ENCODE measurements at regions not wholly inside any gene's neighbourhood (a gene's known extent, or its start where the extent isn't known, plus 50 kb on each side); places are given as distances from the start of the nearest gene placed in this dataset.

DNA sequence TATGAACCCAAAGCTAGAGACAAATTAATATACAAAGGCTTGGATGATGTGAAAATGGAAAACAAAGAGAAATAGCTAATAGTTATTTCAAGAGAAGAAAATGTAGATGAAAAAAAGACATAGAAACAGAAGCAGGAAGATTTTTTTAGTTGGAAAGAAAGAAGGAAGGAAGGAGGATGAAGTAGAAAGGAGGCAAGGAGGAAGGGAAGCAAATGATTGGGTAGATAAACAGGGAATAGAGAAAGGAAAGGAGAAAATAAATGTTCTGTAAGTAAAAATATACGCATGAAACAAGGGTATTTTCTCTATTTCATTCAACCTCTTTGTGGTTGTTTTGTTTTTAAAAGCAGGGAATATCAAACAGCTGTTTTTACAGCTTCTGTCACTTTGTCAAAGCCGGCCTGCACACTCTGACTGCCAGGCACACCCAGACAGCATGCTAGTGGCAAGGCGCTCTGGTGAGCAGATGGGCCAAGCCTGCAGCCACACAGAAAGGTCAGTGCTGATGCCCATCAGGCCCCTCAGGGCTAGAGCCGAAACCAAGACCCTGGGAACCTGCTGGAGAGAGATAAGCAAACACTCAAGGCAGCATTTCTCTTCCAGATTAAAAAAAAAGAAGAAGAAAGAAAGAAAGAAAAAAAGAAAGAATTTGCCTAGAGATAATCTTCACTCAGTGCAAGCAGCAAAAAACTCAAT, 72.9 kb upstream of the CTTNBP2NL start:
- TF ChIP-seq CTCF (IDR thresholded peaks at IDR 0.05; ENCODE audit: insufficient read depth, low read depth, low read length, missing control alignments): no peak
- no peak for DNase-seq (ENCODE audit: low read depth)
- no peak overlapping the region for H3K4me3 ChIP-seq (ENCODE audit: low read length)

DNA sequence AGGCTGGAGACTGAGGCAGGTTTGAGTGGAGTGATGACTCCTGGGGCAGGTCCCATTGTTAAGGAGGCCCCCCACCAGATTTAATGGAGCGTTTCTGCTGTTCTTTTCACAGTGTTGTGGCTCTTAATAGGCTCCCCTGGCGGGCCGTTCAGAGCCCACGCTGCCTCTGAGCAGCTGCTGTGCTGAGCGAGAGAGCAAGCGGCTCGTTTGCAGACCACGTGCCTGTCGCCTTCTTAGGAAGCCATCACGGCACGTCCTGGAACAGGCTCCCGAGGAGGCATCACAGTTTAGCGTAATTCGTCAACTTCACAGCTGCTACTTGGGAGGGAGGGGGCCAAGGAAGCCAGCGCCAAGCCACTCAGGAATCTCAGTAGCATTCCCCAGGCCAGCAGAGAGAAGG, 70.5 kb upstream of the CTTNBP2NL start:
- TF ChIP-seq CTCF (IDR thresholded peaks at IDR 0.05; ENCODE audit: insufficient read depth, low read depth, low read length, missing control alignments): no peak
- H3K4me3 ChIP-seq (ENCODE audit: low read length): no peak overlapping the region
- DNase-seq (ENCODE audit: low read depth): no peak

GRCh38 chr1:112328600-112328999, 67.4 kb upstream of the CTTNBP2NL start:
- TF ChIP-seq CTCF (IDR thresholded peaks at IDR 0.05; ENCODE audit: insufficient read depth, low read depth, low read length, missing control alignments): no peak
- no peak overlapping the region for H3K4me3 ChIP-seq (ENCODE audit: low read length)
- no peak for DNase-seq (ENCODE audit: low read depth)

DNA sequence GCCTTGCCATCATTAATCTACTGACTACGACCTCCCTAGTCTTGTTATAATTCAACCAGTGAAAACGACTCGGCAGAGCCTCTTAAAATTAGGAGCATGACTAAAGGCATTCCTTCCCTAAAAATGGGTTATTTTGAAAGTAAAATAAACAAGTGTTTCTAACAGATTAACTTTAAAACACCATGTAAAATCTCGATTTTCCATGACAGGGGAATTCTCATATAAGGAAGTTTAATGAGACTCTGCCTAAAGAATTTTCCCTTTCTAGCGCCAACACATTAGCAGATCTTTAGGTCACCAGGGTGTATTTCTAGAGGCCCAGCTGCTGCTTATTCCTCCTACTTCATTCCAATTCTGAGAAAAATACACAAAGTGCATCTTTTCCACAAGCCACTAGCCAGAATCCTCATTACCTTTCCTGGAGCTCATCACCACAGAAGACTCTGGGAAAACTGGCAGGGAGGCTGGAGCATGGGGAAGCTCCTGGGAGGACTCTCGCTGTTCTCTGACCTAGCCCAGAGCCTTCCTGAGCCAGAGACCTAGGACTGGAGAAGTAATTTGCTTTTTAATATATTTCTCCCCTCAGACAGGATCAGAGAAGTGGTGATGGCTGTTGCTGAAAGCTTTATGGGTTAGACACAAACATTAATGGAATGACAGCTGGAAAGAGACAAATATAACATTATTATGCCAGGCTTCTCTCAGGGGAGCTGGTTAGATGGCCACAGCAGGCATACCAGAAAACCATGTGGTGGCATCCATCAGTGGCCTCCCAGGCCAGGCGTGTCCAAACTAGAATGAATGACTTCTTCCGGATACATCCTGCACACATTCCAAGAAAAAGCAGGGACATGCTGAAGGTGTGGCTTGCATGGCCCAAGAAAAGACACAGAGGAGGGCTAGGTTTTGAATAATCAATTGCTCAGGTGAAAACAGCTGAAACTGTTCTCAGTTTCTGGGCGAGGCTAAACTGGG, 63.6 kb upstream of the CTTNBP2NL start:
- H3K4me3 ChIP-seq (ENCODE audit: low read length): no peak overlapping the region
- peak; percentile 82 for DNase-seq (ENCODE audit: low read depth)
- no peak for TF ChIP-seq CTCF (IDR thresholded peaks at IDR 0.05; ENCODE audit: insufficient read depth, low read depth, low read length, missing control alignments)

GRCh38 chr1:112335351-112335750, 60.7 kb upstream of the CTTNBP2NL start:
- peak; percentile 82 for DNase-seq (ENCODE audit: low read depth)
- H3K4me3 ChIP-seq (ENCODE audit: low read length): no peak overlapping the region
- peak; percentile 9 for TF ChIP-seq CTCF (IDR thresholded peaks at IDR 0.05; ENCODE audit: insufficient read depth, low read depth, low read length, missing control alignments)

DNA sequence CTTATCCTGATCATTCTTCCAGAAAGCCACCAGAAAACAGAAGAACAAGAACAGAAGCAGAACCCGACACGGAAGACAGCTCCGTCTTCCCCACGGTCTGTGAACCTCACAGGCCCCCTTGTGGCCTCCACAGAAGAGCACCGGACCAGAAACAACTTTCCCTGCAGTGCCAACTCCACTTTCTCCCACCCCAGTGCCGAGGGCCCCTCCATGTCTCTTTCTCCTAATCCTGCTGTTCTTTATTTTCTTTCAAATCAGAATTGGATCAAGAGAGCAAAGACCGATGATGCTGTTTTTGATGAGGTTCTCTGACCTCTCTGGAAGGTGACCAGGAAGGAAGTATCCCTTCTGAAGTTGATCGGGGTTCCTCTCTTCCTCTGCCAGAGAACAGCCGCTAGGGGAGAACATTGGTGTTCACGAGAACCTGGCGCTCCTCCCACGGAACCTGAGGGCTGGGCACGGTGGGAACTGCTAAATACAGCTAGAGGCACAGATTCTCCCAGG, 58.9 kb upstream of the CTTNBP2NL start:
- peak; percentile 75 for TF ChIP-seq CTCF (IDR thresholded peaks at IDR 0.05; ENCODE audit: insufficient read depth, low read depth, low read length, missing control alignments)
- no peak overlapping the region for H3K4me3 ChIP-seq (ENCODE audit: low read length)

More for the DNA sequence above, 58.9 kb upstream of the CTTNBP2NL start:
- DNase-seq (ENCODE audit: low read depth): peak; percentile 60
